HG03139 (cell line): ENCODE measurements at regions not wholly inside any gene's neighbourhood (a gene's known extent, or its start where the extent isn't known, plus 50 kb on each side); places are given as distances from the start of the nearest gene placed in this dataset.
"Not testable (repeated sequence)": the region's sequence is repeated elsewhere in the genome, so short reads cannot be mapped to it uniquely, and the experiment has no call there.

Source experiments
- ATAC-seq: cut with Tn5 transposase; IDR thresholded peaks from one replicate; pipeline ENCODE4 v1.9.1; 2021; ENCODE audit not compliant: unreplicated experiment

- no peak for ATAC-seq
Observed at GRCh38 chr6:140736231-140736630, 1361.8 kb upstream of the CITED2 start.

GRCh38 chr6:140732991-140733390 is 1358.5 kb upstream of the CITED2 start:
- no peak for ATAC-seq

- no peak for ATAC-seq
Observed at GRCh38 chr6:140732155-140732554, 1357.7 kb upstream of the CITED2 start.

GRCh38 chr6:140731741-140732140 is 1357.3 kb upstream of the CITED2 start:
- no peak for ATAC-seq

GRCh38 chr6:140729521-140729920 is 1355.1 kb upstream of the CITED2 start:
- no peak for ATAC-seq

- no peak for ATAC-seq
Observed at GRCh38 chr6:140718021-140718420, 1343.6 kb upstream of the CITED2 start.

GRCh38 chr6:140713495-140713894 is 1339.0 kb upstream of the CITED2 start:
- ATAC-seq: no peak

- ATAC-seq: no peak
Observed at GRCh38 chr6:140711019-140711613, 1336.7 kb upstream of the CITED2 start.

- no peak for ATAC-seq
Observed at GRCh38 chr6:140708441-140708840, 1334.0 kb upstream of the CITED2 start.

- not testable (repeated sequence) for ATAC-seq
Observed at GRCh38 chr6:140704008-140704407, 1329.6 kb upstream of the CITED2 start.

- no peak for ATAC-seq
Observed at GRCh38 chr6:140697585-140697984, 1323.1 kb upstream of the CITED2 start.

GRCh38 chr6:140684776-140685550 is 1310.5 kb upstream of the CITED2 start:
- ATAC-seq: no peak

- ATAC-seq: no peak
Observed at GRCh38 chr6:140677781-140678528, 1303.5 kb upstream of the CITED2 start.

- ATAC-seq: no peak
Observed at GRCh38 chr6:140671926-140672325, 1297.5 kb upstream of the CITED2 start.

GRCh38 chr6:140670021-140670420 is 1295.6 kb upstream of the CITED2 start:
- no peak for ATAC-seq

GRCh38 chr6:140669321-140669720 is 1294.9 kb upstream of the CITED2 start:
- no peak for ATAC-seq

- ATAC-seq: no peak
Observed at GRCh38 chr6:140663772-140664171, 1289.3 kb upstream of the CITED2 start.

- ATAC-seq: no peak
Observed at GRCh38 chr6:140663094-140663493, 1288.6 kb upstream of the CITED2 start.

- no peak for ATAC-seq
Observed at GRCh38 chr6:140661691-140662090, 1287.2 kb upstream of the CITED2 start.

GRCh38 chr6:140660295-140660694 is 1285.8 kb upstream of the CITED2 start:
- no peak for ATAC-seq

GRCh38 chr6:140653972-140654371 is 1279.5 kb upstream of the CITED2 start:
- ATAC-seq: no peak

- no peak for ATAC-seq
Observed at GRCh38 chr6:140653506-140653905, 1279.1 kb upstream of the CITED2 start.
